ES-I3 (cell line): ENCODE measurements at regions not wholly inside any gene's neighbourhood (a gene's known extent, or its start where the extent isn't known, plus 50 kb on each side); places are given as distances from the start of the nearest gene placed in this dataset.

Experiments used
- H3K36me3 ChIP-seq: 2 replicates; pipeline ENCODE4 v1.6.1; 2013; ENCODE audit warnings: mild to moderate bottlenecking, low read length, control low read depth, moderate library complexity; ENCODE audit not compliant: insufficient read depth
- H3K4me1 ChIP-seq: 2 replicates; pipeline ENCODE4 v1.6.1; 2013; ENCODE audit warnings: mild to moderate bottlenecking, control low read depth, low read length; ENCODE audit not compliant: insufficient read depth
- H3K9ac ChIP-seq: 2 replicates; pipeline ENCODE4 v1.6.1; 2013; ENCODE audit warnings: low read depth, mild to moderate bottlenecking, low read length, moderate library complexity
- H3K9me3 ChIP-seq: 2 replicates; pipeline ENCODE4 v1.6.1; 2013; ENCODE audit warnings: mild to moderate bottlenecking, low read length, moderate library complexity; ENCODE audit not compliant: control insufficient read depth, insufficient read depth

DNA sequence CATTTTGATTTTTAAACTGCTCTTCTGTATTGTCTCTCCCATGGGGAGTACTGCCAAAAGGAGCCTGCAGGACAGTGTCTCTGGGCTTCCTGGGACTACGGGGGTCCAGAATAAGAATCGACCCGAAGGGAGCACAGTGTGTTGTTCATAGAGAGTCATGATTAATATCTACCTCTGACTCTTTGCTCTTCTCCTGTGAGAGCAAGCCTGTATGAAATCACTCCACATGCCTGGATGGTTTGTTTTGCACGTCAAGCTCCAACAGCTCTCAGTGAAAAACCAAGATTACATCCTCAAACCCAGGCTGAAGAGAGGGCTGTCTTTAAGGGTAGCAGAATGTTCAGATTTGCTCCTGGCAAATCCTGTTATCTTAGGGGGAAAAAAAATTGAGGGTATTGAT is 1860.0 kb upstream of the WWC1 start:
- no peaks in the 10 kb centered on the region for H3K9me3 ChIP-seq
- H3K9ac ChIP-seq, result no peak overlapping the region
- H3K36me3 ChIP-seq, result no peaks in the 10 kb centered on the region
- H3K4me1 ChIP-seq, result peaks cover 19% of the 10 kb centered on the region

DNA sequence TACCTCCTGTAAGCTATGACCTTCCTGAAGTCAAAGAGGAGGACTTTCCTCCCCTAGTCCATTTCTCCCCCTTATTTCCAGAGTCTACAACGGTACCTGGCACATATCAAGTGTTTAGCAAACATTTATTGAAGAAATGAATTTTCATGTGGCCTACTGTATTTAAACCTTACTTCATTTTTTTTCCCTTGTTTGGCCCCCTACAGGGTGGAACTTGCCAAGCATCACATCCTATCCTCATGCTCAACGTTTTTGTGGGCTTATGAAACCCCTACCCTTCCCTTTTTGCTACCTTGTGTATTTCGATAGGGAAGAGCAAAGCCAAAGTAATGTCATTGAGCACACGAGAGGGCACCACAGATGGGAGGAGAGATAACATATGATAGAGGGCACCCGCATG is 1857.8 kb upstream of the WWC1 start:
- H3K9ac ChIP-seq, result no peak overlapping the region

DNA sequence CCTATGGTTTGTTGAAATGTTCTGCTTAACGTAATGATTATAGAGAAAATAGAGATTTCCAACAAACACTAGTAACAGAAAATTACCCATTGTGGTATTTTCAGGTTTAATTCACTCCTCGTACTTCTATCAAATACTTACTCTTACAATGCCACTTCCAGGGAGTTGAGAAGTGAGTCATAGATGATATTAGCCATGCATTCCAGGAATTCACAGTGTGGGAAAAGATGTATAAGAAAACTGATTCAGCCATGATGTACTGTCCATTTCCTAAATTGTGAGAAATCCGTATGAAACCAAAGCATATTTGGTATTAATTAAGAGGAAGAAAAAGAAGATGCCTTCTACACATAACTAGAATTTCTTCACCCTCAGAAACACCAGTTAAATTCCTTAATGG is 1854.6 kb upstream of the WWC1 start:
- H3K4me1 ChIP-seq, result peaks cover 9% of the 10 kb centered on the region; the same call in 1 of the 2 replicates
- H3K9ac ChIP-seq, result no peak overlapping the region
- no peaks in the 10 kb centered on the region for H3K36me3 ChIP-seq
- H3K9me3 ChIP-seq, result no peaks in the 10 kb centered on the region

More for the DNA sequence above, 1857.8 kb upstream of the WWC1 start:
- no peaks in the 10 kb centered on the region for H3K9me3 ChIP-seq
- H3K4me1 ChIP-seq, result peaks cover 23% of the 10 kb centered on the region
- H3K36me3 ChIP-seq, result no peaks in the 10 kb centered on the region

DNA sequence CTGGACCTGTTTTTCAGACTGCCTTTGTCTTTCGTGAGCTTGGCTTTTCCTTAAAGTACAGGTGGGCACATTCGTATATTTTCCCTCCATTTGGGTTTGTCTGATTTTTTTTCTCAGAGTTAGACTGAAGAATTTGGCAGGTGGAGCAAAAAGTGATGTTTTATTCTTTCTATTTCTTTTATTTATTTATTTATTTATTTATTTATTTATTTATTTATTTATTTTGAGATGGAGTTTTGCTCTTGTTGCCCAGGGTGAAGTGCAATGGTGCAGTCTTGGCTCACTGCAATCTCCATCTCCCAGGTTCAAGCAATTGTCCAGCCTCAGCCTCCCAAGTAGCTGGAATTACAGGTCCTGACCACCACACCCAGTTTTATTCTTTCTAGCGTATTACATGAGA is 1805.1 kb upstream of the WWC1 start:
- Histone ChIP-seq H3K9ac (no peak overlapping the region), H3K36me3 (no peaks in the 10 kb centered on the region), H3K9me3 (no peaks in the 10 kb centered on the region), H3K4me1 (peaks cover 25% of the 10 kb centered on the region)

DNA sequence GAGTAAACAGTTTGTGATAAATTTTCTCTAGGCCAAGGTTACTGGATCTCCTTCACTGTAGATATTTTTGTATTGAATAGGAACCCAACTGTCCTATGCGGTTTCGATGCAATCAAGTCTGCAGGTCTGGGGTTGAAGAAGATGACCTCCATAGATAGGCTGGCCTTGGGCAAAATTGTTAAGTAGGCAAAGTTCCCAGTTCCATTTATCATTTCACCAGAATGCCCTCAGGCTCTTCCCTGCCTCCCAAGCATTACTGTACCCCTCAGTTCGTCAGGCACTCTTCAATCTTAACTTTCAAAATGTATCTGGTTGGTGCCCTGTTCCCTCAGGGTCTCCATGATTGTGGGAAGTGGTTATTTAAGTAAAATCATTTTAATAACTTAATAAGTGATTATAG is 1802.9 kb upstream of the WWC1 start:
- Histone ChIP-seq H3K9me3 (no peaks in the 10 kb centered on the region), H3K4me1 (peaks cover 25% of the 10 kb centered on the region), H3K9ac (no peak overlapping the region), H3K36me3 (no peaks in the 10 kb centered on the region)

DNA sequence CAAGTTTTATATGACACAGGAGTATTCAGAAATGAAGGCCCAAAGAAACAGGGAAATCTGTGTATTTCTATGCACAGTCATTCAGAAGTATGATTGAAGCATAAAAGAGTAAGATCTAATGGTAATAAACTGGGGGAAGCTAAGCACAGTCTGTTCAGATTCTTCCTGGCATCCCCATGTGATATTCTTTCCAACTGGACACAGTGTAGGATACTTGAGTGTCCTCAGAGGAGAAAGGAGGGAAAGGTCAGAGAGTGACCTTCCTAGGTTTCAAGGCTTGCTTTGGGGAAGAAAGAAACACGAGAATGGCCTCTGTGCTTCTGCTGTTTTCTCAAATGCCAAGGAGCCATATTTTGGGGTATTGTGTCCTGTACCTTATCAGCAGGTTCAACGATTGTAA is 1798.4 kb upstream of the WWC1 start:
- Histone ChIP-seq H3K9ac (no peak overlapping the region), H3K9me3 (no peaks in the 10 kb centered on the region), H3K36me3 (no peaks in the 10 kb centered on the region), H3K4me1 (peaks cover 16% of the 10 kb centered on the region)

DNA sequence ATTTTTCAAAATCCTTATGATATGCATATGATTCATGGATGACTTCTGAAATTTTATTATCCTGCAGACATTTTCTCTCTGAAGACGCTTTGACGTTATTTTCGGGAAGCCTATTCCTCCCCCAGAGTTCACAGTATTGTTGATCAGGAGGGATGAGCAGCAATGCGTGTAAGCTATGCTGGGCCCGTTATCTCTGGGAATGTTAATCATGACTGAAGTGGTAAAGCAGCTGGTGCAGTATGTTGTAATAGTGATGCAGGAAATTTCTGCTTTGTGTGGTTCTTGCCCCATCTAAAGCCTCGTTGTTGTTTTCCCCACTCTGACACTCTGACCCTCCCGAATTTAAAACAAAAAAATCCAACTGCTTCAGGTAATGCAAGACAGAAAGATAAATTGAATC is 1797.8 kb upstream of the WWC1 start:
- no peak overlapping the region for H3K9ac ChIP-seq
- no peaks in the 10 kb centered on the region for H3K36me3 ChIP-seq
- peaks cover 10% of the 10 kb centered on the region for H3K4me1 ChIP-seq
- no peaks in the 10 kb centered on the region for H3K9me3 ChIP-seq

DNA sequence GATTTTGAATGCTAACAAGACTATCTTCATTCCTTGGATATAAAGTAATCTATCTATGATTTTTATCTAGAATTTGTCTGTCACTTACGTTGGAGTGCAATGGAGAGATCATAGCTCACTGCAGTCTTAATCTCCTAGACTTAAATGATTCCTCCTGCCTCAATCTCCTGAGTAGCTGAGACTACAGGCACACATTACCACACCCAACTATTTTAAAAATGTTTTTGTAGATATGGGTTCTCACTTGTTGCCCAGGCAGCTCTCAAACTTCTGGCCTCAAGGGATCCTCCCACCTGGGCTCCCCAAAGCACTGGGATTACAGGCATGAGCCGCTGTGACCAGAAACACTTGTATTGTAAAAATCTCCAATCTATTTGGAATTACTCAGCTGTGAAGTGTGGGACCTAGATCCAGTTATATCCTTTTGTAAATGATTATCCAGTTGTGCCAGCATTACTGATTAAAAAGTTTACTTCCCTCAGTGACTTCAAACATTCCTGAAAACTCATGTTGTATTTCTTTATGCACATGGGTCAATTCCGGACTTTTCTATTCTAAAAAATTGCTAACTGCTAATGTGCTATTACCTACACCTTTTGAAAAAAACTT is 1793.8 kb upstream of the WWC1 start:
- H3K4me1 ChIP-seq, result no peaks in the 10 kb centered on the region; the same call in 1 of the 2 replicates
- H3K36me3 ChIP-seq, result no peaks in the 10 kb centered on the region
- no peaks in the 10 kb centered on the region for H3K9me3 ChIP-seq
- H3K9ac ChIP-seq, result no peak overlapping the region

DNA sequence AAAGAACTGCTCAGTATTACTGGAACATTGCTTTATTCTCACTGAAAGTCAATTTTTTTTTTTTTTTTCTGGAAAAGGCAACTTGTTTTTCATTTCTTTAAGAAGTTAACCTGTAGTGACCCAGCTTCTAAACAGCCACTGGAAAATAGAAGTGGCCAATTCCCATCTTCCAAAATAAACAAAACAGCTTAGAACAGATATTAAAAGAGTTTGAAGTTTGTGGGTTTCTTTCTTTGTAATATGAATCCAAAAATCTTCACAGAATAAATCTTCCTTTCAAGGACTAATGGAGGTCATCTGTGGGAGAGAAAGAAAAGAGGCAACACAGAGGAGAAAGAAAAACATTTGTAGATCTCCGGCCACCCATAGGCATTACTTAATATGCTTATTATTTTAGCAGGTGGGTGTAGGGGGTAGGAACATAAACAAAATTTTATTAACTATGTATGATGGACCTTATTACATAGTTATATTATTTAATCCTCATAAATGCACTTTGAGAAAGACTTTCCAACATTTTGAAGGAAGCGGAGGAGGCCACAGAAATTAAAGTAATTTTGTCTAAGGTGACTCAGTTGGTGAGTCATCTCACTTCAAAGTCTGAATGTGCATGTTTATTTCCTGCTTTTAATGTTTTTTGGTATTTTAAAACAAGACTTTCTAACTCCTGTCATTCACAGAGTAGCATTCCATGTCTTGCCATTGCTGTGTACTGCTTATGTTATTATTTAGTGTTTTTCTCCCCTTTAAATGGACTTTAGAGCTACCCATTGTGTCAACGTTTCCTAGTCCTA is 1791.8 kb upstream of the WWC1 start:
- no peaks in the 10 kb centered on the region for H3K36me3 ChIP-seq
- no peaks in the 10 kb centered on the region; the same call in 1 of the 2 replicates for H3K4me1 ChIP-seq
- H3K9me3 ChIP-seq, result no peaks in the 10 kb centered on the region
- H3K9ac ChIP-seq, result no peak overlapping the region

DNA sequence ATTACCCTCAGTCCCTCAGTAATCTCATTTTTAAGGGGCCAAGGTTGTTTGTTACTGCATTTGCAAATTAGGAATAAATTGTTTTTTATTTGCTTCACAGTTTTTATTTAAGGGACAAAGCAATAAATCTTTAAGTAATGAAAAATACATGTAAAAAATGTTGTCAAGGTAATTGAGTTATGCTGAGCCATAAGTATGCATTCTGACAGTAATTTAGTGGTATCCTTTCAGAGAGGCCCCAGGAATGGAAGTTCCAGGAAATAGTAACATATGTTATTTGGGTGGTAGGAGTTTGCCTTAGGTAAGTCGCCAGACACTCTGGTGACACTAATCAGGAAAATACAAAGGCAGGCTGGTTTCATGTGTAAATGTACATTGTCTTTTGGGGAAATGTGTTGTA is 1787.9 kb upstream of the WWC1 start:
- H3K9me3 ChIP-seq, result no peaks in the 10 kb centered on the region
- H3K9ac ChIP-seq, result no peak overlapping the region
- H3K4me1 ChIP-seq, result no peaks in the 10 kb centered on the region; the same call in 1 of the 2 replicates
- no peaks in the 10 kb centered on the region for H3K36me3 ChIP-seq

DNA sequence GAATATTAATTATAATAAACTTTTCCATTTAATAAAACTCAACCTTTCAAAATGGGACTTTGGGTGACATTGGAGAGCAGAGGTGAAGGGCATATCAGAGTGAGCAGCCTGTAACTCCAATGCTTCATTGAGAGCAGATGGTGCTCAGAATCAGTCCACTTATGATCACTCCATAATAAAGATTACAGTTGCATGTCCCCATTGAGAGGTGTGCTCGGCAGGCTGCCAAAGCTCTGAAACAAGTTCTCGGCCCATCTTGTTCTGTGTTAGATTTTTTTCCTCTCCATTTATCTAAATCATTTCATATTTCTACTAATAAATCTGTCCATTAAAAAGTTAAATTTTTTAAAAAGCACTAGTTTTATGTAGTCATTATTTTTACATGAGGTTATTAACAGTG is 1786.4 kb upstream of the WWC1 start:
- Histone ChIP-seq H3K36me3 (no peaks in the 10 kb centered on the region), H3K9ac (no peak overlapping the region), H3K4me1 (no peaks in the 10 kb centered on the region), H3K9me3 (no peaks in the 10 kb centered on the region)

DNA sequence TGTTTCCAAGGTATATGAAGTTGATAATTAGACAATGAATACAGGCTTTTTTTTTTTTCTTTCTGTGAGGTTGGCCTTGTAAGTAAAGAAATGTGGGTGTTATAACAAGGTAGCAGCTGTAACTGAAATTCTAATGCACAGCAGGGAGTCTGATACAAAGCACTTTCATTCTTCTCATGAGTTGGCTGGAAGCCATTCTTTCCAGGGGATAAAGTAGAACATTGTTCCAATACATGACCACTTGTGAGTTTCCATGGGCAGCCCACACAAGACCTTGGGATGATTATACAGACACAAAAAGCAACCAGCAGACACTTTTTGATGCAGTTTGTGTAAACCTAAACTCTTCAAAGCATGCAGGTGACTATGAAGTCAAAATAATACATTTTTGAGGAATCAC is 1785.9 kb upstream of the WWC1 start:
- Histone ChIP-seq H3K36me3 (no peaks in the 10 kb centered on the region), H3K9ac (no peak overlapping the region), H3K9me3 (no peaks in the 10 kb centered on the region), H3K4me1 (no peaks in the 10 kb centered on the region)

DNA sequence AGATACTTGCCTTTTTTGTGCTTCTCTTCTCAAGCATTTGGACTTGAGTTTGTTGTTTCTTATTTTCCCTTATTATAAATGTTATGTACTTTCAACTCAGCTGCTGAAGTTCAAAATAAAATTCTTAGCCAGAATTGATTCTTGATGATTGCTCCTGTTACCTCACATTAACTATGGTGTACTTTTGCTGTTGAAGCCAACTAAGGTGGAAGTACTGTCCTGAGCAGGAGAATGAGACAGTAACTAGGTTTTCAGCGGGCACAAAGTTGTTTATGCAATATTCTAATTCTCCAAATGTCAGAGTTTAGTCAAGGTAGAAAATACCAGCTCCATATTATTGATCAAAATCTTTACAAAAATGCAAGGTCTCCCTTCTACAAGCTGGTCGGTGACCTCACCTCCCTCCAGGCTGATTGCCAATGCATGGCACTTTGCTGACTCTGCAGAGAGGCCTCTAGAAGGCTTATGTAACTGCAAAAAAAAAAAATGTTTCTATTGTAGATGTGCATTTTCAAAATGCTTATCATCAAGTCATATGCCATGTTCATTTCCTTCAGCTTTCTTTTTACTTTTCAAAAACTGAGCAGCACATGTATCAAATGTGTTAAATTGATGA is 1783.5 kb upstream of the WWC1 start:
- Histone ChIP-seq H3K4me1 (no peaks in the 10 kb centered on the region), H3K9ac (no peak overlapping the region), H3K36me3 (no peaks in the 10 kb centered on the region), H3K9me3 (no peaks in the 10 kb centered on the region)

DNA sequence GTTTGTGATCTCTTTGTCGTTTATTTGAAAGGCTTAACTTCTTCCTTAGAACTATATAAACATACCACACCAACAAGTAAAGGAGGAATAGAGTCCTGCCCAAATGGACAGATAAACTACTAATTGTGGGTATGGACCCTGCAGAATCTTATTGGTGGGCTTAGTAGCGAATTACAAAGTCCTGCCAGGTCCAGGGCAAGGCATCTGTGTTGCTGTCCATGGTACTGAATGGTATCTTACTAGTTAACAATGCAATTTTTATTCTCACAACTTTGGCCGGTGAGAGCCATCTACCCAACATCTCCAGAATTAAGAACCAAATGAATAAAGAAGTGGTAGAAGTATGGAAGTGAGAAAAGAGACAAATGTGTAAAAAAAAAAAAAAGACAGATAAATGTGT is 1782.4 kb upstream of the WWC1 start:
- Histone ChIP-seq H3K9ac (no peak overlapping the region), H3K4me1 (no peaks in the 10 kb centered on the region), H3K36me3 (no peaks in the 10 kb centered on the region), H3K9me3 (no peaks in the 10 kb centered on the region)

DNA sequence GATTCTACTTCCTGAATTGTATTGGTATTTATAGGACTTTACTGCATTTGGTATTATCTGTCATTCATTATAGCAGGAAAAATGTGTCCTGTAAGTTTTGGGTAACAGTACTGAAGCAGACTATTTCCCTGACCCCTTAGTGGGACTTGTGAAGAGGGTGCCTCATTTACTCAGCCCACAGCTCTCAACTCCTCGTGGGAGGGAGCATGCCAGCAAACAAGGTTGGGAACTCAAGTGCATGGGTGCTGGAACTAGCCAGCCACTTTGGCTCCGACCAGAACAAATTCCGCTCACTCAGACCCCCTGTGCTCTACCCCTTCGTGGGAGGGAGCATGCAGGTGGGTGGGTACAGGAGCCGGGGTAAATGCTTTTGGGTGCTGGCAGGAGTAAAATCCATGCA is 1773.5 kb upstream of the WWC1 start:
- H3K36me3 ChIP-seq, result no peaks in the 10 kb centered on the region
- H3K9ac ChIP-seq, result no peak overlapping the region
- H3K9me3 ChIP-seq, result no peaks in the 10 kb centered on the region
- H3K4me1 ChIP-seq, result no peaks in the 10 kb centered on the region
